Renal pelvis (tissue), 1 donor: ENCODE measurements at regions not wholly inside any gene's neighbourhood (a gene's known extent, or its start where the extent isn't known, plus 50 kb on each side); places are given as distances from the start of the nearest gene placed in this dataset.
"Not testable (repeated sequence)": the region's sequence is repeated elsewhere in the genome, so short reads cannot be mapped to it uniquely, and the experiment has no call there.

Source experiments
- DNase-seq: peaks from one replicate; pipeline ENCODE4 v3.0.0-alpha.2; 2013

DNA sequence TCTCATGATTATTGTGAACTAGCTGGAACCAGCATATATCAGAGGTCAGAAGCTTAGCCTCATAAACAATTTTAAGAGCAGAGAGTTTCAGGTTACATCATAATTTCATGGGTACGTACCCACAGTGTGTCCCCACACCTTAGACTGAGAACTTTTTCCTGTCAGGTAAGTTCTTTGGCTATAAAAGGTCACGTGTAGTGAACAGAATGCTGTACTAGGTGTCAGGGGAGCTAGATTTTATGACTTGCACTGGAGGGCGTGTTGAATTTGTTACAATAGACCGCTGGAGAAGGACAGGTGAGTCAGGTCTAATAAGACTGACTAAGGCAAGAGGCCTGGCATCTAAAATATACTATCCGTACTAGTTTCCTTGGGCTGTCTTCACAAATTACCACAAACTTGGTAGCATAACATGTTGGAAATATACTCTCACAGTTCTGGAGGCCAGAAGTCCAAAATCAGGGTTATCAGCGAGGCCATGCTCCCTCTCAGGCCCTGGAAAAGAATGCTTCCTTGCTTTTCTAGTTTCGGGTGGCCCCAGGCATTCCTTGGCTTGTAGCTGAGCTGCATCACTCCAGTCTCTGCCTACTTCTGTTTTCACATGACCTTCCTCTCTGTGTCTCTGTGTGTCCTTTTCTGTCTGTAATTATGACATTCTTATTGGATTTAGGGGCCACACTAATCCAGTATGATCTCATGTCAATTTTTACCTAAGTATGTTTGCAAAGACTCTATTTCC, 512.0 kb upstream of the NR3C2 start:
- no peak for DNase-seq

DNA sequence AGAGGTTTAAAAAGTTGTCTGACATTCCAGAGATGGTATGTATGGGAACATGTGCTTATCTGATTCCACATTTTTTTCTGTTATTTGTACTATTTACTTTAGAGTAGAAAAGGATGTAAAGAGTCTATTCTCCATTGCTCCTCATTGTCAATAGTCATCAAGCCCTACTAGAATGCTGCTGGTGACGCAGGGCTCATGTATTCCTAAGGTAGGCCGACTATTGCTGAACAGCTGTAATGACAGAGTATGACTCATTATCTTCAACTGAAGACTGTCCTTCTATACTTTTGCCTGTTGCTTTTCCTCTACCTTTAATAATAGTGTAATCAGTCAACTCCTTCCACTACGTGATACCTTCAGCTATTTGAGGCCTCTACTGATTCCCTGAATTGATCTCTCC, 509.1 kb upstream of the NR3C2 start:
- DNase-seq = no peak

- DNase-seq = no peak
These were observed 504.1 kb upstream of the NR3C2 start for GRCh38 chr4:148946271-148946670.

DNA sequence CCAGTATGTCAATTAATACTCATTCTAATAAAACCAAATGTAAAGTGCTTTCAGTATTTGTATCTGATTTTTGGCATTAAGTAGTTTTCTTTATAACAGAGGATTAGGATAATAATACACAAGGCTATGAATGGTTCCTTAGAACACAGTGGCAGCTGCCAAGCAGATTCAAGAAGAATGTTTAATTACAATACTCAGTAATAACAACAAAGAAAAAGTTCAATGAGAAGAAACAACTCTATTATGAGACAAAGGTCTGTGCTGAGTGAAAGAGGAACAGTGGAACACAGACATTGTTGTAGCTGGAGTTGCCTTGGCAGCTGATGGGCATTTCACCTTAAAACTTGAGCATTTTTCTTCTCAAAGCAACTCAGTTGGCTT, 502.6 kb upstream of the NR3C2 start:
- no peak for DNase-seq

GRCh38 chr4:148944136-148944838, 502.1 kb upstream of the NR3C2 start:
- DNase-seq = no peak

GRCh38 chr4:148934926-148935578, 492.8 kb upstream of the NR3C2 start:
- DNase-seq = no peak

DNA sequence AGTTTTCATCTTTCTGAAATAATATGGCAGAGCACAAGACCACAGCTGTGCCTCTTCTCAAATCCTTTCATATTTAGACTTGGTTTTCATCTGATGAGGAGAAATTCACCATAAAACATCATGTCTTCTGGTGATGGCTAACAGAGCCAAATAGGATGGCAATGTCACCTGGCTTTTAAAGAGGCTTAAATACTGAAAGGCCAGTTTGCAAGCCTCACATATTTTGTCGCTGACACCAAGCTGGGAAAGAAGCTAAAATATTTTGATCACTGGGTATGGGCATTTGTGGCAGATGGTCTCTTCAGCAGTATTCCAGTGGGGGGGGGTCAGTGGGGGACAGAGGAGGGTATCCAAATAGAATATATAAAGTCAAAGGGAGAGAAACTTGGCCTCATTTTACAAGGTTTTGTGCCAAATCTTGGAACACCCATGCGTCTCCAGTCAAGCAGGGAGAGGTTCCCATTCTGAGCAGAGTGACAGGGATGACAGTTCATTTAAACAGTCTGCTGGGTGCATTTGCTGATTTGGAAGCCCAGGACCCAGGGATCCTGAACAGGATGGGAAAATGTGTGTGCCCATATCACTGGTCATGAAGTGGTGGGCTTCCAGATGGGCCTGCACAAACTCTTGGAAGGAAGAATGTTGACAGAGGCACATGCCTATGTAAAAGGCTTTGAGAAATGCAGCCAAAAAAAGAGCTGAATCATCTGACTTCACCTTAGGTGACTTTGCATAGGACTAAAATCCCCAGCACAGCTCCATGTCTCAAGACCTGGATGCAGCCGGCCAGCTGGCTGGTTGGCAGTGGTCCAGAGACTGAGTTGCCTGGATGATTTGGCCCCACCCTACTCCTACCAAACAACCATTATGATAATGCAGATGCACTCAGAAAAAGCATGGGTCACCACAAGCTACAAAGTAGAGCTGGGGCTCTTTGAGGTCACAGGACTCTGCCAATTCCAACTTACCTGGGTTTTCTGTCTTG, 484.4 kb upstream of the NR3C2 start:
- DNase-seq = peak; percentile 4

- DNase-seq = no peak
These were observed 481.7 kb upstream of the NR3C2 start for GRCh38 chr4:148923881-148924280.

DNA sequence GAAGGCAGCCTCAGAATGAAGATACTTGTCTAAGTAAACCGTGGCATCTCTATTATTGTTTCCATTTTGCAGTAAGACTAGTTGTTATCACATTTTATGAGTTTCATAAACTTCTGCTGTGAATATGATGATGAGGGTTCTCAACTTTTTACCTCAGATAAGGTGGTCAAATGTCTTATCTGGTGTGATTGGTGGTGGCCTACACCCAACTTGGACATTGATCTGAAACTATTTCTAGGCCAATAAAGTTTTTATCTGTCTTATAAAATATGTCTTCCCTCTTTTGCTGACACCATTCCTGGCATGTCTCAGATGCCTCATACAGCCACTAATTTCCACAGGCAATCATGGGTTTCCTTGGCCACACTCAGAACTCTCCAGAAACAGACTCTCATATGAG, 480.3 kb upstream of the NR3C2 start:
- DNase-seq = no peak

DNA sequence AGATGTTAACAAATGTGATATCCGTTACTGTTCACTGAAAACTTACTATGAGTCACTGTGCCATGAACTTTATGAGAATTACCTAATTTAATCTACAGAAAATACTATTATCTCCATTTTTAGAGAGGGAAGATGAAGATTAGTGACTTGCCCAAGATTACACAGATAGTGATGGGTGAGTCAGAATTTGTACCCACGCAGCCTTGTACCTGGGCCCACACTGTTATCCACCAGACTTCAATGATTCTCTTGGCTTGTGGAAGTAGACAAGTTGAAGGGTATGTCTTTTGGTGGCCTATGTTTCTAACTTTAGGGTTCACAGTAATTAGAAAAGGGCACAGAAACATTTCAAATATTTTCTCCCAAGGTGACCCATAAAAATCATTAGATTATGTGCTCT, 472.5 kb upstream of the NR3C2 start:
- no peak for DNase-seq

DNA sequence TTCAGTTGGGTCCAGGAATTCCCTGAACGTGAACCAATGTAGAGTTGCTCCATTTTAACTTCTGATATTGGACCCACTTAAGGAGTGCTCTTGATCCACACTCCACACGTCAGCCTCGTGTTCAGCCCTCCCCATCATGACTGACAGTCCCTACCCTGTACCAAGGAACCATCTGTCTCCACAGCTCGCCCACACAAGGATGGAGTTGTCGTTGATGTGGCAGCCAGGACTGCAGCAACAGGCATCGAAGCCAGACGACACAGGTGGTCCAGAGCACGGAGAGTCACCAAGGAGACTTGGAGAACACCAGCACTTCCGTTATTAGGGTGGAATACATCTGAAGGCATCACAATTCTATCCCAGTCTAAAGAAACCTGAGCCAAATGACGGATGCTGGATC, 472.1 kb upstream of the NR3C2 start:
- no peak for DNase-seq

- DNase-seq = no peak
These were observed 461.2 kb upstream of the NR3C2 start for GRCh38 chr4:148903388-148903787.

GRCh38 chr4:148901075-148901705, 459.0 kb upstream of the NR3C2 start:
- no peak for DNase-seq

GRCh38 chr4:148898139-148898538, 455.9 kb upstream of the NR3C2 start:
- not testable (repeated sequence) for DNase-seq

DNA sequence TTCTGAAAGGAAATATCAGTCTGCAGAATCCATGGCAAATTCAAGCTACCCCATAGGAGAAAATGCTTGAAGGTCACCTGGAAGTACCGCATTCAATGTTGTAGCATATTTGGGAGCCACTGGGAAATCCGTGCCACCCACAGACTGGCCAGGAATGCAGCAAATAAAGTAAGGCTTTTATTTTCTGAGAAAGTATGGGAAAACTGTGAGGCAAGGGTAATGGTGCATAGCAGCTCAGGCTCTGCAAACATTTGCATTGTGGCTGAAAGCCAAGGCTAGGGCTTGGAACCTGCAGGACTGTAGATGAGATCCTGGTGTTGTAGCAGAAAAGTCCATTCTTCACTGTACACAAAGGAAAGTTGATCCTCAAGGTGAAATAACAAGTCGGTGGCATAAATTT, 450.9 kb upstream of the NR3C2 start:
- DNase-seq = peak; percentile 39

GRCh38 chr4:148883891-148884290, 441.7 kb upstream of the NR3C2 start:
- no peak for DNase-seq

GRCh38 chr4:148883435-148883834, 441.2 kb upstream of the NR3C2 start:
- no peak for DNase-seq

DNA sequence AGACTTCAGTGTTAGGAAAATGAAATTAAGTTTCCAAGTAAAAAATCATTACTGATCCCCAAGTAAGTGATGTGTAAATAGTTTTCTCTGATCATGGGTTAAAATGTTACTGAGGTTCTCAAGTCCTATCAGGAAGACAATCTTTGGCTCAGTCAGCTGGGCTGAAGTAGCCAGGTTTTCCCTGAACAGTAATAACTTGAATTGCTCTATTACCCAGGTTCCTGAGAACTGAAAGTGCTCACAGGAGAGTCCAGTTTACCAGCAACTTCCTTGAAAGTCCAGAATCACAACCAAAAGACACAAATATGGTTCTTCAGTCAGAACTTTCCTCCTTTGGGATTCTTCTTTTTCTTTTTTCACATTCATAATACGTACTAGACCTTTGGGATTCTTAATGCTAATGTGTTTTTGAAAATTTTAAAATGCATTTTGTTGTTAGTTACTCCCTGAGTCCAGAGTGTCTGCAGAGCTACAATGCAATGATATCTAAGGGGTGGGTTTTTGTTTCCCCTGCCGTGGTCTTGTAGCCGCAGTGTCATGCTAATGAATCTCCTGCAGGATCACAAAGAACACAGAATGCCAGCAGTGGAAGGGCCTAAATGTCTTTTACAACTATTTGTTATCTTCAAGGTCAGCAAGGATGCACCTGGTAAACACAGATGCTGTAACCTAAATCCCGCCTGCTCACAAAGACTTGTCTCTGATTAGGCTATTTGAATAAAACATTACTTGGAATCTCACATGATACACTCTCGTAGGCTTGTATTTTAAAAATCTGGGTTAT, 439.8 kb upstream of the NR3C2 start:
- no peak for DNase-seq

DNA sequence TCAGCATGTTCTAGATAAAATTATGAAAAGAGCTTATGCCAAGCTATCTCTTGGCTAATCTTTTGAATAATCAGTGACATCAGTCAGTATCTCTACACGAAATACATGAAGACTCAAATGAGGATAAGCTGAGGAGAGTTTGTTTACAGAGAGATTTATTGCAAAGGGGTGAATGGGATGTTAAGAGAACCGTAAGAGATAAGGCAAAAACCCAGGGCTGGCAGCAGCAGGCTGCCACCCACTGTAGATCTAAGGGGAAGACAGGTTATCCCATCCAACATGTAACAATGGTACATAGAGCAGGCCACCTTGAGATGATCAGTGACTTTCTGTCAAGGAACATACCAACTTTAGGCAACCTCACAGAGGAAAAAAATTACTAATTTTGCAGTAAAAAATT, 432.1 kb upstream of the NR3C2 start:
- no peak for DNase-seq

- no peak for DNase-seq
These were observed 426.0 kb upstream of the NR3C2 start for GRCh38 chr4:148868191-148868590.

GRCh38 chr4:148866666-148867065, 424.5 kb upstream of the NR3C2 start:
- no peak for DNase-seq
